Fibroblast of lung (primary cell): ENCODE measurements at regions not wholly inside any gene's neighbourhood (a gene's known extent, or its start where the extent isn't known, plus 50 kb on each side); places are given as distances from the start of the nearest gene placed in this dataset.
"Not testable (repeated sequence)": the region's sequence is repeated elsewhere in the genome, so short reads cannot be mapped to it uniquely, and the experiment has no call there.

Source experiments
- CTCF ChIP-seq, 2 donors: IDR thresholded peaks in 1 of 2; conservative IDR thresholded peaks in 1 of 2; 1 replicate in 1 of 2; 2 replicates in 1 of 2; pipeline ENCODE4 v1.5.1; 2011 to 2012; ENCODE audit warnings: low read length in 2 of 2, control low read depth in 1 of 2, inconsistent platforms in 1 of 2, low read depth in 1 of 2, mild to moderate bottlenecking in 1 of 2
- EZH2 ChIP-seq: IDR thresholded peaks from 2 replicates; pipeline ENCODE4 v1.5.1; 2012; ENCODE audit warnings: low read length, control low read depth, mild to moderate bottlenecking; ENCODE audit errors: missing control alignments

DNA sequence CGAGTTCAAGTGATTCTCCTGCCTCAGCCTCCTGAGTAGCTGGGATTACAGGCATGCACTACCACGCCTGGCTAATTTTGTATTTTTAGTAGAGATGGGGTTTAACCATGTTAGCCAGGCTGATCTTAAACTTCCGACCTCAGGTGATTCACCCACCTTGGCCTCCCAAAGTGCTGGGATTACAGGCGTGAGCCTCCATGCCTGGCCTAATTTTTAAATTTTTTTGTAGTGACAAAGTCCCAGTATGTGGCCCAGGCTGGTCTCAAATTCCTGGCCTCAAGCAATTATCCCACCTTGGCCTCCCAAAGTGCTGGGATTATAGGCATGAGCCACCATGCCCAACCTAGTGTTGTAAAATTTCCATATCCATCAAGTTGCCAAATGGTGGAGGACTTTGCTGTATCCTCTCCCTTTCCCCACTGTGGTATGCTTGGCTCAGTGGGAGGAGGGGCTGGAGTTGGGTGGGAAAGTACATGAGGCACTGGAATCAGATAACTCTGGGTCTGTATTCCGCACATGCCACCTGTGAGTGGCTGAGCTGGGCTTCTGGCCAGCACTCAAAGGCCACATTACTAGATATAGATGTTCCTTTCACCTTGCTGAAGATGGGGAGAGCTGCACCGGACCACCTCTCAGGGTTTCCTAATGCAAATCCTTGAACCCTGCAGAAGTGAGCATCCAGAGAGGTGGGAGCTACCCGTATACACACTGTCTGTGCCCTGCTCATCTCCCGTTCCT is 252.6 kb downstream of the GOLGA6L6 start:
- not testable (repeated sequence) for TF ChIP-seq CTCF (conservative IDR thresholded peaks at IDR 0.05 in 1 of 2, IDR thresholded peaks at IDR 0.05 in 1 of 2; ENCODE audit: low read depth in 1 of 2, low read length in 2 of 2); EZH2
